ENCODE measurements at regions not wholly inside any gene's neighbourhood (a gene's known extent, or its start where the extent isn't known, plus 50 kb on each side); places are given as distances from the start of the nearest gene placed in this dataset.

DNA sequence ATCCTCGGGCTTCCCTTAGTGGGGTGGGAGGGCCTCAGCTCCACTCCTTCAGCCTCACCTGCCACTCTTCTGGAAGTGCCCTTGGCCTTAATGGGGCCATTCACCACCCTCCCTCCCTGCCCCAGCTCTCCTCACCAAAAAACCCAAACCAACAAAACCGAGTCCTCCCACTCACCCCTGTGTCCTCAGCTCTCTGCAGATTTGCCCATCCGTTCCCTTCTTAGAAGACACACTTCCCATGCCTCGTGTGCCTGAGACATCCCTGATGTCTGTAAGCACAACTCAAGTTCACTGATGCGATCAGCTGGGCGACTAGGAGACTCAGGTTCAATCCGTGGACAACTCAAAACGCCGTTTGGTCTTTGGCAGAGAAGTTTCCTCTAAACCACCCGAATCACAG is 839.2 kb downstream of the TBC1D22A start:
- no peak for DNase-seq (ENCODE audit: low read depth)

DNA sequence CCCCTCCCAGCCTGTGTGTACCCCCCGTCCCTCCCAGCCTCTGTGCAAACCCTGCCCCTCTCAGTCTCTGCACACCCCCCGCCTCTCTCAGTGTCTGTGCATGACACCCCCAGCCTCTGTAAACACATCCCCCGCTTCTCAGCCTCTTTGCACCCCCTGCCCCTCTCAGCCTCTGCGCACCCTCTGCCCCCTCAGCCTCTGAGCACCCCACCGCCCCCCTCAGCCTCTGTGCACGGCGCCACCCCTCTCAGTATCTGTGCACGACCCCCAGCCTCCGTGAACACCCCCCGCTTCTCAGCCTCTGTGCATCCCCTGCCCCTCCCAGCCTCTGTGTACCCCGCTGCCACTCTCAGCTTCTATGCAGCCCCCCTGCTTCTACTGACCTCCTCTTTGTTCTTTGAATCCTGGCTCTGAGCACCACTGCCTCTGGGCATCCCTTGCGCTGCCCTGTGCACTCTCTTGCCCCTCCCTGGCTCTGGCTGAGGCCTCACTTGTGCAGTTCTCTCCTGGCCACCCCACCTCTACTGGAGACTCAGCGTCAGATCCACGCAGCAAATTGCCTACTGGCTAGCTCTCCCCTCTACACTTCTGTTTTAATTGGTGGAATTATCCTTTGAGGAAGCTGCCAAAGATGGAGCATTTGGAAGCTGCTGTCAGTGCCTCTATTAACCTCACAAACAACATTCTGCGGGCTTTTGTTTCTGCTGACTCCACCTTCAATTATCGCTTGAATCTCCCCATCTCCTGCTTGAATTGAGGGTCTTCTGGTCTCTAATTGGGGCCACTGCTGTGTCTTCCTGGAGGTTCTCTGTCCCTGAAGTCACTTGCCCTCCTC is 838.6 kb downstream of the TBC1D22A start:
- DNase-seq (ENCODE audit: low read depth): no peak

DNA sequence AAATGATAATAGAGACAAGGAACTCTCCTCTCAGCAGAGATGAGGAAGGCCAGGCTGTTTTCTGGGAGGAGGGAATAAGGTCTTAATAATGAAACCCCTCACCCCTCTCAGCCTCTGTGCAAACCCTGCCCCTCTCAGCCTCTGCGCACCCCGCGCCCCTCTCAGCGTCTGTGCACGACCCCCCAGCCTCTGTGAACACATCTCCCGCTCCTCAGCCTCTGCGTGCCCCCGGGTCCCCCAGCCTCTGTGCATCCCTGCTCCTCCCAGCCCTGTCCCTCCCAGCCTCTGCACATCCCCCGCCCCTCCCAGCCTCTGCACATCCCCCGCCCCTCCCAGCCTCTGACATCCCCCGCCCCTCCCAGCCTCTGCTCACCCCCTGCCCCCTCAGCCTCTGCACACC is 837.8 kb downstream of the TBC1D22A start:
- no peak for DNase-seq (ENCODE audit: low read depth)

DNA sequence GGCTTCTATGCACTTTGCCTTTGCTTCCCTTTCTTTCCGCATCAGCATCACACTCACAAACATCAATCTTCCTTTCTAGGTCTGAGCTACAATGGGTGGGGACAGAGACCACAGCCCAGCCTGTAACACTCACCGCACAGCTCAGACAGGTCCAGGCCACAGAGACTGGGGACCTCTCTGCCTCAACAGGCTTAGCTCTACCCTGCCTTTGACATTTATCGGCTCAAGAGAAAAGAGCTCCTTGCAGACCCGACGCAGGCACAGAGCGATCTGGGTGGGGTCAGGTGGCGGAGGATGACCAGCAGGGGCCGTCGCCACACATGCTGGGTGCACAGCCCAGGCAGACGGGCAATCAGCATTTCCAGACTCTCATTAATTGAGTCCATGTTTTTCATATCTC is 837.3 kb downstream of the TBC1D22A start:
- DNase-seq (ENCODE audit: low read depth): no peak

- DNase-seq (ENCODE audit: low read depth): no peak
Observed at GRCh38 chr22:47598864-47599263, 836.4 kb downstream of the TBC1D22A start.

DNA sequence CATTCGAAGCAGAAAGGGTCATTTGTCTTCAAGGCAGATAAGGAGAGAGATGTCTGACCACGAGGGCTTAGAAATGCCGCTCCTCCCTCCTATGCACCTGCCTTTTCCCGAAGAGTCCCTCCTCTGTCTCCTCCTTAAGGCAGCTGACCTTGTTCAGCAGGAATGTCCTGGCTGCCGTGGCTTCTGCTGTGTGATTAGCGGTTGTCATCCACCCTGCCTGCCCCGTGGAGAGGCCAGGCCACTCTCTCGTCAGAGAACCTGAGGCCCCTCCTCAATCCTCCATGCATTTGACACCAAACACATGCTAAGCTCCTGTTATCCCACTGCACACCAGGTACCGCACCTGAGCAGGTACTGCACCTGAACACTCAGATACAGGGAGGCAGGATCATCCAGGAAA is 834.6 kb downstream of the TBC1D22A start:
- DNase-seq (ENCODE audit: low read depth): no peak

DNA sequence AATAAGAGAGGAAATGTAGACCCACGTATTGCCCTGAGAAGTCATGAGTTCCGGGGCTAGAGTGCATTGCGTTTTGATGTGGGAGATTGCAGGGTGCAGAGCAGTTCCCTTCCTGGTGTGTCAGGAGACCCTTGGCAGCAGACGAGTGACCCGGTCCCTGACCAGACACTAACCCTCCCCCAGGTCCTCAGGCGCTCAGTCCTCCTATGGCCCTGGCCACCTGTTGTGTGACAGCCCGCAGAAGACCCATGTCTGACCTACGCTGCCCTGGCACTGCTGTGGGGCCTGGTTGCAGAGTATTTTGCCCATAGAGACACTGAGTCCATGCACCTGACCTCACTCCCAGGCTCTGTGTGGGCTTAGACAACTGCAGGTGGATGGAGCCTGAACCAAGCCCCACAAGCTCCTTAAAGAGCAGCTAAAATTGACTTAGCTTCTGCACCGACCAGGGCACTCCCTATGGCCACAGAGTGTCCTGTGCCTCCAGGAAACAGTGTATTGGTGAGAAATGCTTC is 833.8 kb downstream of the TBC1D22A start:
- no peak for DNase-seq (ENCODE audit: low read depth)

- DNase-seq (ENCODE audit: low read depth): no peak
Observed at GRCh38 chr22:47594836-47595521, 832.5 kb downstream of the TBC1D22A start.

DNA sequence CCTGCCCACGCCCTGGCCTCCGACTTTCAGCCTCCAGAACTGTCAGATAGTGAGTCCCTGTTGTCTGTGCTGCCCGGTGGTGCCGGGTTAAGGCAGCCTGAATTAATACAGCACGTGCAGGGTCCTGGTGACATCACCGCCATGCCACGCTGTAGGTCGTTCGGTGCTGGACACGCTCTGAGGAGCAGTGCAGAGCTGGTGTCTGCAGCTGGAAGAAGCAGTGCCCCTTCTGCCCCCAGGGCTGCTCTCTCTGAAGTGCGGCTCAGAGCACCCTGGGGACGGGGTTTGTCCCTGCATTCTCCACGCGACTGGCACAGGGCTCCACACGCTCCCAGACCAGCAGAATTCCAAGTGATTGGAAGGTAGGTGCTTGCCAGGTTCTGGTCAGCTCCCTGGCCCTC is 831.5 kb downstream of the TBC1D22A start:
- DNase-seq (ENCODE audit: low read depth): no peak

DNA sequence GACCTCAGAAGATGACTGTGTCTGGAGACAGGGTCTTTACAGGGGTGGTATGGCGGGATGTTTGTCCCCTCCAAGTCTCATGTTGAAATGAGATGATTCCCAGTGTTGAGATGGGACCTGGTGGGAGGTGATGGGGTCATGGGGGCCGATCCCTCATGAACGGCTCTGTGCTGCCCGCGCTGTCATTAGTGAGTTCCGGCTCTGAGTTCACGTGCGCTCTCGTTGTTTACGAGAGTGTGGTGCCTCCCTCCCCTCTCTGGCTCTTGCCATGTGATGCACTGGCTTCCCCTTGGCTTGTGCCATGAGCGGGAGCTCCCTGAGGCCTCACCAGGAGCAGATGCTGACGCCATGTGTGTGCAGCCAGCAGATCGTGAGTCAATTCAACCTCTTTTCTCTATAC is 830.8 kb downstream of the TBC1D22A start:
- no peak for DNase-seq (ENCODE audit: low read depth)

GRCh38 chr22:47592791-47593190 is 830.3 kb downstream of the TBC1D22A start:
- no peak for DNase-seq (ENCODE audit: low read depth)

- no peak for DNase-seq (ENCODE audit: low read depth)
Observed at GRCh38 chr22:47591709-47592108, 829.3 kb downstream of the TBC1D22A start.

GRCh38 chr22:47591016-47591415 is 828.6 kb downstream of the TBC1D22A start:
- DNase-seq (ENCODE audit: low read depth): no peak

GRCh38 chr22:47589271-47590250 is 827.1 kb downstream of the TBC1D22A start:
- DNase-seq (ENCODE audit: low read depth): no peak

DNA sequence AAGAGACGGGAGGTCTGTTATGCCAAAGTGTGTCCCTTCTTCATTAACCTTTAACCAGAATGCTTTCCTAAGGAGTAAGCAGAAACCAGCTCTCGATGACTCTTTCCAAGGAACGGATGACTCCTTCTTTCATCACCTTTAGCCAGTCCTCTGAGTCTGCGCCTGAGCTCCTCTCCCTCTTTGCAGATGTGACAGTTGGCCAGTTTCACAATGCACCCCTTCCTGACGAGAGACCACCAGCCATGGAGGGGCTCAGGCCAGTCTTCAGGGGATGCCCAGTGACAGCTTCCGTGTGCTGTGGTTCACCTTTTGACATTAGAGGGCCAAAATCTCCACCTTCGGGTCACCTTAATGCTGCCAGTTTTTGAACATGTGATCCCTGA is 826.1 kb downstream of the TBC1D22A start:
- DNase-seq (ENCODE audit: low read depth): no peak

- no peak for DNase-seq (ENCODE audit: low read depth)
Observed at GRCh38 chr22:47587861-47588577, 825.6 kb downstream of the TBC1D22A start.

DNA sequence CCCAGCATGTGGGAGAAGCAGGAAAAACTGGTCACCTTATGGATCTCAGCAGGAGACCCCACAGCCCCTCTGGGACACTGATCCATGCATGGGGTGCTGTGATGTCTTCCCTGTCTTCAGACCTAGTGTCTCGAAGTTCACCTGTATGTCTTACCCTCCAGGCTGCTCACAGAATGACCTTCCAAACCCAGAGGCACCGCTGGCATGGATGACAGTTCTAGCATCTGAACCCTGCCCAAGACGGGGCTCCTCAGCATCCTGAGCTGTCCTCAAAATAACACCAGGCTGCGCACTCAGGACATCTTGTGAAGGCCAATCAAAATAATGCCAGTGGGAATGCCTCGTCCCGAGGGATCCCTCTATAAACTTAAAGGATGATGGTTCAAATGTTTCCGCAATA is 824.9 kb downstream of the TBC1D22A start:
- no peak for DNase-seq (ENCODE audit: low read depth)

DNA sequence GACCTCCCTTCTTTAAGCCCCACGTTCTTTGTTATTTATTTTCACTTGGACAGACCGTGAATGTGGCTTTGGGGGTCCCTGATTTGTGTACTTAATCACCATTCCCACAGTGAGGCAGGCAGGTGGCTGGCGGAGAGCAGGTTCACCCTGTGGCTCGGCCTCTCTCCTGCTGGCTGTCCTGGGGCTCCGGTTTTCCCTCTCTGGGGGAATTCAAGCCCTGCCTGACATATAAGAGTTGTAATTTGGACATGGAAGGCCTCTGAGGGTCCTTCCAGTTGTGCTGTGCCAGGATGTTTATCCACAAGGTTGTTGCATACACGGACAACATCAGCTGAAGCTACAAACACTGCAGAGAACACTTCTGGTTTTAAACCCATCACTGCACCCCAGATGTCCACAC is 824.5 kb downstream of the TBC1D22A start:
- DNase-seq (ENCODE audit: low read depth): no peak

GRCh38 chr22:47586038-47586437 is 823.6 kb downstream of the TBC1D22A start:
- peak; percentile 28 for DNase-seq (ENCODE audit: low read depth)

DNA sequence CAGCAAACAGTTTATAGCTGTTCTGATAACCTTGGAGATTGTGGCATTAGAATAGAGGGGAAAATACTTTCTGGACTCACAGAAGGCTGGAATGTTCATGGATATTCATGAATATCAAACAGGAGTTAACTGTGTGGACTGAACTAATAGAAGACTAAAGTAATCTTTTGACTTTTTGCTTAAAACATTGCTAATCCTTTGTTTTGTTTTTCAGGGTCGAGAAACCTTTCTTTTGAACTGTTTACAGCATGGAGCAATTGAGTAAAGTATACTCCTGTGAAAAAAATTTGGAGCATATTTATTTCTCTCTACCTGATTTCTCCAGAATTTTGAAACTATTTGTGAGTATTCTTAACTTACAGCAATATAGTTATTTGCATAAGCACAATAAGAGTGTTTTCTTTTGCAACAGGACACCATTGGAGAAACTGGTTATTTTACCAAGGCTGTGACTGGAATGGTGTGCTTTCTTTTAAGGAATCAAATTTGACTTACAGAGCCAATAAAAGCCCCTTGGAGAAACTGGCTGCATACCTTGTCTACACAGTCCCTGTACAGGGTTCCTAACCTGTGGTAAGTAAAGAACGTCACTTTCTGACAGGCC is 821.6 kb downstream of the TBC1D22A start:
- DNase-seq (ENCODE audit: low read depth): no peak

GRCh38 chr22:47582067-47582466 is 819.6 kb downstream of the TBC1D22A start:
- no peak for DNase-seq (ENCODE audit: low read depth)
